ENCODE measurements at regions not wholly inside any gene's neighbourhood (a gene's known extent, or its start where the extent isn't known, plus 50 kb on each side); places are given as distances from the start of the nearest gene placed in this dataset.
A peak's percentile ranks its signal among the peaks of the same experiment; 100 is the strongest.

- H3K4me3 ChIP-seq (replicated peaks; ENCODE audit: low read depth, low read length) = no peak overlapping the region
- no peak for DNase-seq (ENCODE audit: low read depth)
- TF ChIP-seq CTCF (IDR thresholded peaks at IDR 0.05; ENCODE audit: low read length, missing control alignments) = no peak
Observed at GRCh38 chr4:136939781-136940180, 592.5 kb downstream of the PCDH18 start.

GRCh38 chr4:136935871-136936270, 596.4 kb downstream of the PCDH18 start:
- TF ChIP-seq CTCF (IDR thresholded peaks at IDR 0.05; ENCODE audit: low read length, missing control alignments) = no peak
- DNase-seq (ENCODE audit: low read depth) = no peak
- H3K4me3 ChIP-seq (replicated peaks; ENCODE audit: low read depth, low read length) = no peak overlapping the region

- TF ChIP-seq CTCF (IDR thresholded peaks at IDR 0.05; ENCODE audit: low read length, missing control alignments) = no peak
- H3K4me3 ChIP-seq (replicated peaks; ENCODE audit: low read depth, low read length) = no peak overlapping the region
- DNase-seq (ENCODE audit: low read depth) = no peak
Observed at GRCh38 chr4:136935305-136935704, 597.0 kb downstream of the PCDH18 start.

GRCh38 chr4:136934601-136935000, 597.7 kb downstream of the PCDH18 start:
- no peak for TF ChIP-seq CTCF (IDR thresholded peaks at IDR 0.05; ENCODE audit: low read length, missing control alignments)
- DNase-seq (ENCODE audit: low read depth) = peak; percentile 22
- H3K4me3 ChIP-seq (replicated peaks; ENCODE audit: low read depth, low read length) = no peak overlapping the region

- TF ChIP-seq CTCF (IDR thresholded peaks at IDR 0.05; ENCODE audit: low read length, missing control alignments) = no peak
- DNase-seq (ENCODE audit: low read depth) = no peak
- H3K4me3 ChIP-seq (replicated peaks; ENCODE audit: low read depth, low read length) = no peak overlapping the region
Observed at GRCh38 chr4:136931781-136932180, 600.5 kb downstream of the PCDH18 start.

GRCh38 chr4:136928957-136929411, 603.3 kb downstream of the PCDH18 start:
- DNase-seq (ENCODE audit: low read depth) = no peak
- no peak overlapping the region for H3K4me3 ChIP-seq (replicated peaks; ENCODE audit: low read depth, low read length)
- no peak for TF ChIP-seq CTCF (IDR thresholded peaks at IDR 0.05; ENCODE audit: low read length, missing control alignments)

GRCh38 chr4:136927172-136927571, 605.1 kb downstream of the PCDH18 start:
- no peak for TF ChIP-seq CTCF (IDR thresholded peaks at IDR 0.05; ENCODE audit: low read length, missing control alignments)
- DNase-seq (ENCODE audit: low read depth) = peak; percentile 53
- no peak overlapping the region for H3K4me3 ChIP-seq (replicated peaks; ENCODE audit: low read depth, low read length)

Measured in fibroblast of pulmonary artery (primary cell).